GM12878 (cell line): ENCODE measurements at regions not wholly inside any gene's neighbourhood (a gene's known extent, or its start where the extent isn't known, plus 50 kb on each side); places are given as distances from the start of the nearest gene placed in this dataset.

Experiments
- ATAC-seq: fragments of 200-7000 bp; cut with Tn5 transposase; 3 replicates; pipeline ENCODE4 v1.9.1; 2020; ENCODE audit warnings: mild to moderate bottlenecking, moderate library complexity
- BruUV-seq: library from RNA; stranded (reverse); fragments of 400-500 nt; replicated peaks from 2 replicates; lab custom pipeline; 2021; lab: Mats Ljungman, UMichigan
- CTCF ChIA-PET: fragments of 300-600 bp; sonication (Branson Sonifier 250); formaldehyde crosslinking; extraction: SDS; loops from one replicate; lab custom pipeline; 2021; ENCODE audit warnings: inconsistent platforms; lab: Yijun Ruan, JAX
- POLR2A ChIA-PET: fragments of 350-600 bp; formaldehyde crosslinking; extraction: SDS; loops from one replicate; lab custom pipeline; 2021; ENCODE audit warnings: inconsistent platforms; lab: Charles Lee
- RAD21 ChIA-PET: fragments of 300-600 bp; sonication (Branson Sonifier 250); formaldehyde crosslinking; loops from one replicate; lab custom pipeline; 2023; ENCODE audit warnings: antibody characterized with exemption; ENCODE audit not compliant: unreplicated experiment; lab: Charles Lee
- SMC1A ChIA-PET: fragments of 300-600 bp; sonication (Branson Sonifier 250); formaldehyde crosslinking; loops from one replicate; lab custom pipeline; 2023; ENCODE audit not compliant: unreplicated experiment, uncharacterized antibody; lab: Charles Lee
- DNase-seq: peaks from one replicate; pipeline ENCODE4 v3.0.0-alpha.2; 2011; ENCODE audit warnings: low read depth, low spot score
- FAIRE-seq: peaks from 3 replicates; lab custom pipeline; 2011; peaks lifted over from hg19 to GRCh38; lab: Jason Lieb, UNC
- H2AFZ ChIP-seq: 2 replicates; pipeline ENCODE4 v1.6.0; 2011; ENCODE audit warnings: low read depth, low read length, control low read depth; ENCODE audit not compliant: control insufficient read depth
- H3K27ac ChIP-seq: 2 replicates; pipeline ENCODE4 v1.5.1; 2011; ENCODE audit warnings: control low read depth; ENCODE audit not compliant: control insufficient read depth, insufficient read depth
- H3K27me3 ChIP-seq, 2 experiments: replicated peaks in 1 of 2; 2 replicates each; pipeline versions ENCODE4 v1.6.0 to v1.6.1; 2011; ENCODE audit warnings: low read length in 1 of 2; ENCODE audit not compliant: control insufficient read depth in 2 of 2, insufficient read depth in 2 of 2
- H3K36me3 ChIP-seq, 2 experiments: 2 replicates each; pipeline ENCODE4 v1.5.1; 2011; ENCODE audit warnings: low read length in 1 of 2; ENCODE audit not compliant: control insufficient read depth in 2 of 2, insufficient read depth in 2 of 2
- H3K4me1 ChIP-seq: 2 replicates; pipeline ENCODE4 v1.6.1; 2011; ENCODE audit warnings: mild to moderate bottlenecking, low read length, moderate library complexity, mixed read lengths; ENCODE audit not compliant: control insufficient read depth, insufficient read depth
- H3K4me2 ChIP-seq: 2 replicates; pipeline ENCODE4 v1.6.0; 2011; ENCODE audit warnings: control low read depth; ENCODE audit not compliant: control insufficient read depth, insufficient read depth
- H3K4me3 ChIP-seq: fragments of 200-600 bp; sonication (generic); 2 replicates; pipeline ENCODE4 v1.5.1; 2016
- H3K79me2 ChIP-seq: 2 replicates; pipeline ENCODE4 v1.6.0; 2011; ENCODE audit warnings: low read length; ENCODE audit not compliant: control insufficient read depth, insufficient read depth
- H3K9ac ChIP-seq: 2 replicates; pipeline ENCODE4 v1.8.0; 2011; ENCODE audit warnings: low read length, control low read depth, mixed read lengths; ENCODE audit not compliant: control insufficient read depth, insufficient read depth
- H3K9me3 ChIP-seq: replicated peaks from 3 replicates; pipeline ENCODE4 v1.5.1; 2011; ENCODE audit warnings: mild to moderate bottlenecking, low read length; ENCODE audit not compliant: control insufficient read depth, insufficient read depth
- H4K20me1 ChIP-seq: 2 replicates; pipeline ENCODE4 v1.6.0; 2011; ENCODE audit not compliant: control insufficient read depth, insufficient read depth
- BRCA1 ChIP-seq: IDR thresholded peaks from 2 replicates; pipeline ENCODE4 v1.6.1; 2011; ENCODE audit warnings: low read depth, low read length, improper control_type of control experiment
- CREB1 ChIP-seq: IDR thresholded peaks from 2 replicates; pipeline ENCODE4 v1.6.1; 2012; ENCODE audit warnings: low read depth, mild to moderate bottlenecking, inconsistent platforms
- CREM ChIP-seq: IDR thresholded peaks from 2 replicates; pipeline ENCODE4 v1.6.1; 2014; ENCODE audit warnings: antibody characterized with exemption, low read depth
- EZH2 ChIP-seq: IDR thresholded peaks from 2 replicates; pipeline ENCODE4 v1.6.1; 2012; ENCODE audit warnings: low read depth, mild to moderate bottlenecking, control low read depth, inconsistent platforms, low read length, borderline replicate concordance; ENCODE audit not compliant: control insufficient read depth
- HDAC2 ChIP-seq: fragments of 200-600 bp; sonication (generic); IDR thresholded peaks from 2 replicates; pipeline ENCODE4 v1.6.1; 2017
- KAT2A ChIP-seq: conservative IDR thresholded peaks from 2 replicates; pipeline ENCODE4 v1.6.1; 2011; ENCODE audit warnings: low read depth, low read length; ENCODE audit not compliant: control insufficient read depth
- KLF5 ChIP-seq: fragments of 450-650 bp; IDR thresholded peaks from 2 replicates; pipeline ENCODE4 v1.6.1; 2014; ENCODE audit warnings: mild to moderate bottlenecking; ENCODE audit not compliant: partially characterized antibody
- NFXL1 ChIP-seq: fragments of 450-650 bp; IDR thresholded peaks from 2 replicates; pipeline ENCODE4 v1.6.1; 2017; ENCODE audit warnings: antibody characterized with exemption, mild to moderate bottlenecking, borderline replicate concordance
- NR2C2 ChIP-seq: IDR thresholded peaks from 2 replicates; pipeline ENCODE4 v1.6.1; 2011; ENCODE audit warnings: borderline replicate concordance, low read depth; ENCODE audit not compliant: control insufficient read depth, insufficient read length
- RELA ChIP-seq: fragments of 450-650 bp; IDR thresholded peaks from 2 replicates; pipeline ENCODE4 v1.8.0; 2014; ENCODE audit warnings: borderline replicate concordance; ENCODE audit not compliant: partially characterized antibody
- USF2 ChIP-seq: IDR thresholded peaks from 2 replicates; pipeline ENCODE4 v1.6.1; 2011; ENCODE audit warnings: low read depth, low read length, improper control_type of control experiment, borderline replicate concordance
- YBX1 ChIP-seq: fragments of 450-650 bp; IDR thresholded peaks from 2 replicates; pipeline ENCODE4 v1.6.1; 2016; ENCODE audit warnings: antibody characterized with exemption
- WGBS: methylation state at CpG from one replicate; pipeline ENCODE4 v1.1.6; 2016; ENCODE audit warnings: low lambda C conversion rate; ENCODE audit not compliant: insufficient replicate concordance, insufficient coverage; ENCODE audit errors: missing lambda C conversion rate; 5-methylcytosine and 5-hydroxymethylcytosine counted together
- in situ Hi-C: fragments of 300-500 bp; cut with MboI; formaldehyde crosslinking; loops from 9 replicates; pipeline ENCODE4 v1.14.3; 2018; ENCODE audit warnings: mixed read lengths
- intact Hi-C: fragments of 100-400 bp; cut with micrococcal nuclease; formaldehyde crosslinking; loops from one replicate; pipeline ENCODE4 v1.14.2; 2022; ENCODE audit not compliant: unreplicated experiment
- TF ChIP-seq, protein P1 (sequence below): fragments of 450-650 bp; formaldehyde crosslinking; IDR thresholded peaks from 2 replicates; pipeline ENCODE4 v1.5.0; 2022; ENCODE audit warnings: mild to moderate bottlenecking, missing genetic modification characterization
- TF ChIP-seq, protein P2 (sequence below): fragments of 450-650 bp; IDR thresholded peaks from 2 replicates; pipeline ENCODE4 v1.6.1; 2018; ENCODE audit warnings: mild to moderate bottlenecking, low read depth, moderate library complexity; ENCODE audit not compliant: partially characterized antibody
- TF ChIP-seq, protein P3 (sequence below): fragments of 150-350 bp; IDR thresholded peaks from 2 replicates; pipeline ENCODE4 v1.6.1; 2016; ENCODE audit warnings: low read depth, low read length

DNA sequence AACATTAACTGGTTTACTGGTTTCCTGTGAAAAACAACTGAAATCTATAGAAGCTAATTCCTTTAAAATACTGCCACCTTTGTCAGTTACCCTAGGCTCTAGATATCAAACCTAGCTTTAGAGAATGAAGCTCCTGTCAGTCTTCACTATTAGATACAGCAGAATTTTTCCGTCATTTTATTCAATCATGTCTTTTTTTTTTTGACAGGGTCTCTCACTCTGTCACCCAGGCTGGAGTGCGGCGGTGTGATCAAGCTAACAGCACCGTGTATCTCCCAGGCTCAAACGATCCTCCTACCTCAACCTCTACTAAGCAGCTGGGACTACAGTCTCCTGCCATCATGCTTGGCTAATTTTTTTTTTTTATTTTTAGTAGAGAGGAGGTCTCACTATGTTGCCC lies 415.2 kb upstream of the LRRTM4 start:
- Histone ChIP-seq H2AFZ (no peak overlapping the region), H3K27ac (no peak overlapping the region), H3K36me3 (no peaks in the 10 kb centered on the region), H3K4me1 (no peaks in the 10 kb centered on the region), H3K79me2 (no peaks in the 10 kb centered on the region), H3K9ac (no peak overlapping the region), H3K9me3 (no peaks in the 10 kb centered on the region), H4K20me1 (no peaks in the 10 kb centered on the region), H3K4me2 (no peak overlapping the region), H3K4me3 (no peak overlapping the region), H3K27me3 (no peaks in the 10 kb centered on the region)
- ATAC-seq = no peak
- no TSS peak for BruUV-seq
- intact Hi-C loops (no loop called here), in situ Hi-C loops (no loop called here)
- ChIA-PET CTCF (interaction anchor here (0.6 kb wide), 1 partner anchor 229 kb away, joined by 3 read pairs; no protein-coding TSS in a partner anchor), POLR2A (interaction anchor here (0.7 kb wide), 1 partner anchor 11 kb away, joined by 4 read pairs; no protein-coding TSS in a partner anchor), SMC1A (interaction anchor here (0.6 kb wide), 2 partner anchors 10 to 206 kb away, joined by 3 read pairs; no protein-coding TSS in a partner anchor), RAD21 (no interaction called here)
- no peak for FAIRE-seq
- no peak for DNase-seq
- WGBS = 56% methylated on average over 5 of the region's 5 CpGs
- TF ChIP-seq, protein P1, sequence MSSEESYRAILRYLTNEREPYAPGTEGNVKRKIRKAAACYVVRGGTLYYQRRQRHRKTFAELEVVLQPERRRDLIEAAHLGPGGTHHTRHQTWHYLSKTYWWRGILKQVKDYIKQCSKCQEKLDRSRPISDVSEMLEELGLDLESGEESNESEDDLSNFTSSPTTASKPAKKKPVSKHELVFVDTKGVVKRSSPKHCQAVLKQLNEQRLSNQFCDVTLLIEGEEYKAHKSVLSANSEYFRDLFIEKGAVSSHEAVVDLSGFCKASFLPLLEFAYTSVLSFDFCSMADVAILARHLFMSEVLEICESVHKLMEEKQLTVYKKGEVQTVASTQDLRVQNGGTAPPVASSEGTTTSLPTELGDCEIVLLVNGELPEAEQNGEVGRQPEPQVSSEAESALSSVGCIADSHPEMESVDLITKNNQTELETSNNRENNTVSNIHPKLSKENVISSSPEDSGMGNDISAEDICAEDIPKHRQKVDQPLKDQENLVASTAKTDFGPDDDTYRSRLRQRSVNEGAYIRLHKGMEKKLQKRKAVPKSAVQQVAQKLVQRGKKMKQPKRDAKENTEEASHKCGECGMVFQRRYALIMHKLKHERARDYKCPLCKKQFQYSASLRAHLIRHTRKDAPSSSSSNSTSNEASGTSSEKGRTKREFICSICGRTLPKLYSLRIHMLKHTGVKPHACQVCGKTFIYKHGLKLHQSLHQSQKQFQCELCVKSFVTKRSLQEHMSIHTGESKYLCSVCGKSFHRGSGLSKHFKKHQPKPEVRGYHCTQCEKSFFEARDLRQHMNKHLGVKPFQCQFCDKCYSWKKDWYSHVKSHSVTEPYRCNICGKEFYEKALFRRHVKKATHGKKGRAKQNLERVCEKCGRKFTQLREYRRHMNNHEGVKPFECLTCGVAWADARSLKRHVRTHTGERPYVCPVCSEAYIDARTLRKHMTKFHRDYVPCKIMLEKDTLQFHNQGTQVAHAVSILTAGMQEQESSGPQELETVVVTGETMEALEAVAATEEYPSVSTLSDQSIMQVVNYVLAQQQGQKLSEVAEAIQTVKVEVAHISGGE = no peak
- TF ChIP-seq KAT2A = no peak
- no peak for TF ChIP-seq YBX1
- TF ChIP-seq BRCA1 = no peak
- TF ChIP-seq, protein P2, sequence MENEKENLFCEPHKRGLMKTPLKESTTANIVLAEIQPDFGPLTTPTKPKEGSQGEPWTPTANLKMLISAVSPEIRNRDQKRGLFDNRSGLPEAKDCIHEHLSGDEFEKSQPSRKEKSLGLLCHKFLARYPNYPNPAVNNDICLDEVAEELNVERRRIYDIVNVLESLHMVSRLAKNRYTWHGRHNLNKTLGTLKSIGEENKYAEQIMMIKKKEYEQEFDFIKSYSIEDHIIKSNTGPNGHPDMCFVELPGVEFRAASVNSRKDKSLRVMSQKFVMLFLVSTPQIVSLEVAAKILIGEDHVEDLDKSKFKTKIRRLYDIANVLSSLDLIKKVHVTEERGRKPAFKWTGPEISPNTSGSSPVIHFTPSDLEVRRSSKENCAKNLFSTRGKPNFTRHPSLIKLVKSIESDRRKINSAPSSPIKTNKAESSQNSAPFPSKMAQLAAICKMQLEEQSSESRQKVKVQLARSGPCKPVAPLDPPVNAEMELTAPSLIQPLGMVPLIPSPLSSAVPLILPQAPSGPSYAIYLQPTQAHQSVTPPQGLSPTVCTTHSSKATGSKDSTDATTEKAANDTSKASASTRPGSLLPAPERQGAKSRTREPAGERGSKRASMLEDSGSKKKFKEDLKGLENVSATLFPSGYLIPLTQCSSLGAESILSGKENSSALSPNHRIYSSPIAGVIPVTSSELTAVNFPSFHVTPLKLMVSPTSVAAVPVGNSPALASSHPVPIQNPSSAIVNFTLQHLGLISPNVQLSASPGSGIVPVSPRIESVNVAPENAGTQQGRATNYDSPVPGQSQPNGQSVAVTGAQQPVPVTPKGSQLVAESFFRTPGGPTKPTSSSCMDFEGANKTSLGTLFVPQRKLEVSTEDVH = no peak
- TF ChIP-seq CREB1 = no peak
- TF ChIP-seq NFXL1 = no peak
- no peak for TF ChIP-seq KLF5
- no peak for TF ChIP-seq NR2C2
- no peak for TF ChIP-seq CREM
- no peak for TF ChIP-seq RELA
- no peak for TF ChIP-seq EZH2
- TF ChIP-seq, protein P3, sequence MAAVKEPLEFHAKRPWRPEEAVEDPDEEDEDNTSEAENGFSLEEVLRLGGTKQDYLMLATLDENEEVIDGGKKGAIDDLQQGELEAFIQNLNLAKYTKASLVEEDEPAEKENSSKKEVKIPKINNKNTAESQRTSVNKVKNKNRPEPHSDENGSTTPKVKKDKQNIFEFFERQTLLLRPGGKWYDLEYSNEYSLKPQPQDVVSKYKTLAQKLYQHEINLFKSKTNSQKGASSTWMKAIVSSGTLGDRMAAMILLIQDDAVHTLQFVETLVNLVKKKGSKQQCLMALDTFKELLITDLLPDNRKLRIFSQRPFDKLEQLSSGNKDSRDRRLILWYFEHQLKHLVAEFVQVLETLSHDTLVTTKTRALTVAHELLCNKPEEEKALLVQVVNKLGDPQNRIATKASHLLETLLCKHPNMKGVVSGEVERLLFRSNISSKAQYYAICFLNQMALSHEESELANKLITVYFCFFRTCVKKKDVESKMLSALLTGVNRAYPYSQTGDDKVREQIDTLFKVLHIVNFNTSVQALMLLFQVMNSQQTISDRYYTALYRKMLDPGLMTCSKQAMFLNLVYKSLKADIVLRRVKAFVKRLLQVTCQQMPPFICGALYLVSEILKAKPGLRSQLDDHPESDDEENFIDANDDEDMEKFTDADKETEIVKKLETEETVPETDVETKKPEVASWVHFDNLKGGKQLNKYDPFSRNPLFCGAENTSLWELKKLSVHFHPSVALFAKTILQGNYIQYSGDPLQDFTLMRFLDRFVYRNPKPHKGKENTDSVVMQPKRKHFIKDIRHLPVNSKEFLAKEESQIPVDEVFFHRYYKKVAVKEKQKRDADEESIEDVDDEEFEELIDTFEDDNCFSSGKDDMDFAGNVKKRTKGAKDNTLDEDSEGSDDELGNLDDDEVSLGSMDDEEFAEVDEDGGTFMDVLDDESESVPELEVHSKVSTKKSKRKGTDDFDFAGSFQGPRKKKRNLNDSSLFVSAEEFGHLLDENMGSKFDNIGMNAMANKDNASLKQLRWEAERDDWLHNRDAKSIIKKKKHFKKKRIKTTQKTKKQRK = no peak
- TF ChIP-seq HDAC2 = no peak
- no peak for TF ChIP-seq USF2
